ENCODE measurements at regions not wholly inside any gene's neighbourhood (a gene's known extent, or its start where the extent isn't known, plus 50 kb on each side); places are given as distances from the start of the nearest gene placed in this dataset.
"Not testable (repeated sequence)": the region's sequence is repeated elsewhere in the genome, so short reads cannot be mapped to it uniquely, and the experiment has no call there.

DNA sequence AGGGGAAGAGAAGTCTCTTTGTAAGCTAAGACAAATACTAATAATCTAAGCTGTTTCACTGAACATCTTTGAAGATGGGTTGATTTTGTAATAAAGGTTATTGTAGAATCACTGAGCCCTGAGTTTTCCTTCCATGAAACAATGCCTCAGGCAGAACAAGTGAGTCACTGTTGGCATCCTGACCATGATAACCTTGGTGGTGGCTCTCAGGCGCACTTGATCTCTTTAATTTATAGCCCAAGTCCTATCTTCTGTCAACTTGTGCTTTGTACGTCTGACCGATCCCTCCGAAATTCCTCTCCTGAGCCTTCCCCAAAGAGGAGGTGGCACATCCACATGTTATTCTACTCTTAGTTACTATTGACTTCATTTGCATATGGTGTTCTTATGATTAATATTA, 812.9 kb downstream of the REEP3 start:
- TF ChIP-seq, protein P1, sequence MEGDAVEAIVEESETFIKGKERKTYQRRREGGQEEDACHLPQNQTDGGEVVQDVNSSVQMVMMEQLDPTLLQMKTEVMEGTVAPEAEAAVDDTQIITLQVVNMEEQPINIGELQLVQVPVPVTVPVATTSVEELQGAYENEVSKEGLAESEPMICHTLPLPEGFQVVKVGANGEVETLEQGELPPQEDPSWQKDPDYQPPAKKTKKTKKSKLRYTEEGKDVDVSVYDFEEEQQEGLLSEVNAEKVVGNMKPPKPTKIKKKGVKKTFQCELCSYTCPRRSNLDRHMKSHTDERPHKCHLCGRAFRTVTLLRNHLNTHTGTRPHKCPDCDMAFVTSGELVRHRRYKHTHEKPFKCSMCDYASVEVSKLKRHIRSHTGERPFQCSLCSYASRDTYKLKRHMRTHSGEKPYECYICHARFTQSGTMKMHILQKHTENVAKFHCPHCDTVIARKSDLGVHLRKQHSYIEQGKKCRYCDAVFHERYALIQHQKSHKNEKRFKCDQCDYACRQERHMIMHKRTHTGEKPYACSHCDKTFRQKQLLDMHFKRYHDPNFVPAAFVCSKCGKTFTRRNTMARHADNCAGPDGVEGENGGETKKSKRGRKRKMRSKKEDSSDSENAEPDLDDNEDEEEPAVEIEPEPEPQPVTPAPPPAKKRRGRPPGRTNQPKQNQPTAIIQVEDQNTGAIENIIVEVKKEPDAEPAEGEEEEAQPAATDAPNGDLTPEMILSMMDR (conservative IDR thresholded peaks at IDR 0.05; ENCODE audit: low read depth, low read length): no peak
- no peak for DNase-seq (ENCODE audit: low read depth)
- no peak overlapping the region for H3K4me3 ChIP-seq (ENCODE audit: low read depth, low read length)

DNA sequence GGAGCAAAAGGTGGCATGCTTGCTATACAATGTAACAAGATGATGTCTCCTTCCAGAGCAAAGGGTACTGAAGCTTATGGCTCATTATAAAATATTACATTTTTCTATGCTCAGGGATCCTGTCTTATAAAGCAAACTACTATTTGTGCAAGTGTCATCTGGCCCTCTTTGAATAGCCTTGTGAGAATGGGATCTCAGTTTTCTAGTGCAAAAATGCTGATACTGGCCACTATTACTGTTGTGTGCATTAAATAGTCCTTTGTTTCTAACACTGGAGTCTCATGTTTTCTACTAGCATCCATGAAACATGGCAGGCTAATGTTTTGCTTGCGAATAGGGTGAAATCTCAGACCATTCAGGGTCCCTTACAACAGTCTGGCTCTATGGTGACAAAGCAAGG, 823.0 kb downstream of the REEP3 start:
- H3K4me3 ChIP-seq (ENCODE audit: low read depth, low read length): no peak overlapping the region
- TF ChIP-seq, protein P1 (conservative IDR thresholded peaks at IDR 0.05; ENCODE audit: low read depth, low read length): no peak
- no peak for DNase-seq (ENCODE audit: low read depth)

DNA sequence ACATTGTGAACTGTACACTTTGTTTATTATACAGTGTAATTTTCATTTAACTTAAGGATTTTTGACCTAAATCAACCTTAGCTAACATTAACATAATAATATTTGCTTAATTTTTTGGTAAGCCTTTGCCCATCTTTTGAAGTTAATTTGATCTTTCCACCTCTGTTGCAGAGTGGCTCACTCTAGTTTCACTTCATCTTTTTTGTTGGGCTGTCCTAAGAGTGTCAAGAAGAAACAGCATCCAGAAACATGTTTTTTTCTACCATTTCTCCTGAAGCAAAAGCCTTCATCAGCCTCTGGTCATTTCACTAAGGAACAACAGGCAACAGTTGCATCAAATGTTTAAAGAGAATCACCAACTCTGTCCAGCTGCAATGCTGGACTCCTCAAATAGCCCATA, 824.7 kb downstream of the REEP3 start:
- DNase-seq (ENCODE audit: low read depth): no peak
- TF ChIP-seq, protein P1 (conservative IDR thresholded peaks at IDR 0.05; ENCODE audit: low read depth, low read length): no peak
- no peak overlapping the region for H3K4me3 ChIP-seq (ENCODE audit: low read depth, low read length)

DNA sequence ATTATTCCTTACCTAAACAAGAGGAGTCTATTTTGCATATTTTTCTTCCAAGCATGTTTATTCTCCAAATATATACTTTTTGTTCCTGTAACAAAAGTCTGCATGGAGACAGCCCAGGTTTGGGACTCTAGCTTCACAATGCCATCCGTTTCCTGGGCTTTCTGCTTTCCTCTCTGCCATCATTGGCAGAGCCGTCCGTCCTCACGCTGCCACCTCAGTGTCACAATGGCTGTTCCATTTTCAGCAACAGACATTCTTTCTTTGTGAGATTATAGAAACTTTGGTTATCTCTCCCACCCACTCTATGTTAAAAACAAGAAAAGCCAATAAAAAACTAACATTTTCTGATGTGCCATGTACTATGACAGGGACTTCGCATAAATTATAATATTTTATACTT, 825.2 kb downstream of the REEP3 start:
- TF ChIP-seq, protein P1 (conservative IDR thresholded peaks at IDR 0.05; ENCODE audit: low read depth, low read length): no peak
- no peak for DNase-seq (ENCODE audit: low read depth)
- no peak overlapping the region for H3K4me3 ChIP-seq (ENCODE audit: low read depth, low read length)

DNA sequence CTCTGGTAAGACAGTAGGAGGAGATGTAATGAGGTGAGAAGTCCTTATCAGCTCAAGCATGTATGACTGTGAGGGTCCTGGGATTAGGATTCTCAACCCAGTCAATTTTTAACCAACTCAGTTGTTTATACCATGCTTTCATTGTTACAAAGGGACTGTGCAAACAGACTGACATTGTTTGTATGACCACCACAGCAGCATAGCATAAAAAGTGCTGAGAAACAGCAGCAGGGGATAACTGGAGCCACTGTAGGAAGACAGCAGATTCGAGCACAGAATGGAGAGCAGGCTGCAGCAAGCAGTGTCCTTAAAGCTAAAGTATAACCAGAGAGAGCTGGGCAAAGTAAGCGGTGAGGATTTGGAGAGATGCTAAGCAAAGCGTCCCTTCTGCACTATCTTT, 829.5 kb downstream of the REEP3 start:
- DNase-seq (ENCODE audit: low read depth): no peak
- TF ChIP-seq, protein P1 (conservative IDR thresholded peaks at IDR 0.05; ENCODE audit: low read depth, low read length): no peak
- H3K4me3 ChIP-seq (ENCODE audit: low read depth, low read length): no peak overlapping the region

DNA sequence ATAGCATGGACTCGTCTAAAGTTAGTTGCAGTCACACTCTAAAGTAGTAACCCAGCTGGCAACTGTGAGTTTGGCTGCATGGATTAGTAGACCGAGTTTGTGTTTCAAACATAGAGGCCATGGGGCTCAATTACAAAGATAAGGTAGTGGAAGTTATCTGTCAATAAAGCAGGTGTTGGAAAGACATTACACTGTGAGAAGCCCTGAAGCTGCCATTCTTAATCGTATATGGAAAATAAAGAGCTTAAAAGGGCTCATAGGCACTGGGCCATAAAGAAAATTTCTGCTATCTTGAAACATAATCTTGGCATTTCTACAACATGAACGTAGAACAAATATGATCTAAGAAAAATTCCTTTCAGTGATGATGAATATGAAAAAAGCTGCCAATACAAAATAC, 837.7 kb downstream of the REEP3 start:
- no peak for DNase-seq (ENCODE audit: low read depth)
- H3K4me3 ChIP-seq (ENCODE audit: low read depth, low read length): no peak overlapping the region
- TF ChIP-seq, protein P1 (conservative IDR thresholded peaks at IDR 0.05; ENCODE audit: low read depth, low read length): no peak

DNA sequence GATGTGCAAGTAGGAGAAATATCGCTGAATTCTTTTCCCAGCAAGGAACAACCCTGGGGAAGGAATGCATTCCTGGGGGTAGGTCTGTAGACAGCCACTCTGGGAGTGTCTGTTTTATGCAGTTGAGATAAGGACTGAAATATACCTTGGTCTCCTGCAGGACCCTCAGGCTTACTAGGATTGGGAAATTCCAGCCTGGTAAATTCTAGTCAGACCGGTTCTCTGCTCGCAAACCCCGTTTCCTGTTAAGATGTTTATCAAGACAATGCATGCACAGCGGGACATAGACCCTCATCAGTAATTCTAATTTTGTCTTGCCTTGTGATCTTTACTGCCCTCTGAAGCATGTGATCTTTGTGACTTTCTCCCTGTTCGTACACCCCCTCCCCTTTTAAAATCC, 839.0 kb downstream of the REEP3 start:
- not testable (repeated sequence) for DNase-seq (ENCODE audit: low read depth); H3K4me3 ChIP-seq (ENCODE audit: low read depth, low read length)

DNA sequence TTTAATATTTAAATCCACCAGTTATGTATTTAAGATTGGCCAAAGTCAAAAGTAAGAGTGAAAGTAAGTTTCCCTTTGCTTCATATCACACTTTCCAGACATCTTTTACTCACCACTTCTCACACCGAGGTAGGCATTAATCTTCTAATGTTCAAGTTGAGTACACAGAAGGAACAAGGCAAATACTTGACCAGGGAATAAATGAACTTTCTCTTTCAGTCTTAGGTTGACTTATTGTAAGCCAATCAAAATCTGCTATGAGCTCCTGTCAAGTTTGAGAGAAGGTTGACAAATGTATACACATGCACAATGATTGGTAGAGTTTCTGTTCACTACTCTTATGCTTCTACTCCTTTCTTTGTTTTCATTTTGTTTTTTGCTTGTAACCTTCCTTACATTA, 842.5 kb downstream of the REEP3 start:
- no peak for DNase-seq (ENCODE audit: low read depth)
- no peak overlapping the region for H3K4me3 ChIP-seq (ENCODE audit: low read depth, low read length)
- TF ChIP-seq, protein P1 (conservative IDR thresholded peaks at IDR 0.05; ENCODE audit: low read depth, low read length): no peak

All from epithelial cell of proximal tubule (primary cell).